ENCODE measurements at regions not wholly inside any gene's neighbourhood (a gene's known extent, or its start where the extent isn't known, plus 50 kb on each side); places are given as distances from the start of the nearest gene placed in this dataset.

GRCh38 chr2:3009483-3009882 is 368.1 kb downstream of the EIPR1 start:
- no peak overlapping the region for H3K27ac ChIP-seq (ENCODE audit: low read length)
- no peak for DNase-seq (ENCODE audit: low read depth, low spot score)
- no peaks in the 10 kb centered on the region for H3K36me3 ChIP-seq (ENCODE audit: control insufficient read depth, insufficient read depth, low read length)
- H3K9me3 ChIP-seq (ENCODE audit: control insufficient read depth, insufficient read depth, low read length) = no peaks in the 10 kb centered on the region
- H3K27me3 ChIP-seq (ENCODE audit: control insufficient read depth, insufficient read depth, low read length) = no peaks in the 10 kb centered on the region
- no peak overlapping the region for H3K4me3 ChIP-seq (ENCODE audit: low read length)
- WGBS (ENCODE audit: insufficient coverage, insufficient read length) = 100% methylated on average over 2 of the region's 7 CpGs
- H3K4me1 ChIP-seq (ENCODE audit: control insufficient read depth, insufficient read depth, low read length) = no peaks in the 10 kb centered on the region

GRCh38 chr2:3009005-3009404 is 368.6 kb downstream of the EIPR1 start:
- Histone ChIP-seq H3K4me3 (ENCODE audit: low read length) (no peak overlapping the region), H3K27me3 (ENCODE audit: control insufficient read depth, insufficient read depth, low read length) (no peaks in the 10 kb centered on the region), H3K36me3 (ENCODE audit: control insufficient read depth, insufficient read depth, low read length) (no peaks in the 10 kb centered on the region), H3K4me1 (ENCODE audit: control insufficient read depth, insufficient read depth, low read length) (no peaks in the 10 kb centered on the region), H3K9me3 (ENCODE audit: control insufficient read depth, insufficient read depth, low read length) (no peaks in the 10 kb centered on the region), H3K27ac (ENCODE audit: low read length) (no peak overlapping the region)
- no peak for DNase-seq (ENCODE audit: low read depth, low spot score)
- WGBS (ENCODE audit: insufficient coverage, insufficient read length) = no CpG with 5 or more reads among the region's 8 CpGs

- Histone ChIP-seq H3K4me1 (ENCODE audit: control insufficient read depth, insufficient read depth, low read length) (no peaks in the 10 kb centered on the region), H3K36me3 (ENCODE audit: control insufficient read depth, insufficient read depth, low read length) (no peaks in the 10 kb centered on the region), H3K4me3 (ENCODE audit: low read length) (no peak overlapping the region), H3K27me3 (ENCODE audit: control insufficient read depth, insufficient read depth, low read length) (no peaks in the 10 kb centered on the region), H3K9me3 (ENCODE audit: control insufficient read depth, insufficient read depth, low read length) (no peaks in the 10 kb centered on the region), H3K27ac (ENCODE audit: low read length) (no peak overlapping the region)
- no peak for DNase-seq (ENCODE audit: low read depth, low spot score)
- no CpG with 5 or more reads among the region's 4 CpGs for WGBS (ENCODE audit: insufficient coverage, insufficient read length)
Observed at GRCh38 chr2:3008561-3008960, 369.1 kb downstream of the EIPR1 start.

GRCh38 chr2:3007135-3007534 is 370.5 kb downstream of the EIPR1 start:
- no CpG with 5 or more reads among the region's 6 CpGs for WGBS (ENCODE audit: insufficient coverage, insufficient read length)
- H3K27me3 ChIP-seq (ENCODE audit: control insufficient read depth, insufficient read depth, low read length) = no peaks in the 10 kb centered on the region

GRCh38 chr2:3005859-3006501 is 371.6 kb downstream of the EIPR1 start:
- Histone ChIP-seq H3K4me3 (ENCODE audit: low read length) (no peak overlapping the region), H3K36me3 (ENCODE audit: control insufficient read depth, insufficient read depth, low read length) (no peaks in the 10 kb centered on the region), H3K27me3 (ENCODE audit: control insufficient read depth, insufficient read depth, low read length) (no peaks in the 10 kb centered on the region), H3K4me1 (ENCODE audit: control insufficient read depth, insufficient read depth, low read length) (no peaks in the 10 kb centered on the region), H3K27ac (ENCODE audit: low read length) (no peak overlapping the region), H3K9me3 (ENCODE audit: control insufficient read depth, insufficient read depth, low read length) (no peaks in the 10 kb centered on the region)
- no peak for DNase-seq (ENCODE audit: low read depth, low spot score)
- WGBS (ENCODE audit: insufficient coverage, insufficient read length) = no CpG with 5 or more reads among the region's 12 CpGs

More at GRCh38 chr2:3007135-3007534, 370.5 kb downstream of the EIPR1 start:
- no peaks in the 10 kb centered on the region for H3K36me3 ChIP-seq (ENCODE audit: control insufficient read depth, insufficient read depth, low read length)
- no peak overlapping the region for H3K27ac ChIP-seq (ENCODE audit: low read length)
- DNase-seq (ENCODE audit: low read depth, low spot score) = no peak
- no peak overlapping the region for H3K4me3 ChIP-seq (ENCODE audit: low read length)
- H3K9me3 ChIP-seq (ENCODE audit: control insufficient read depth, insufficient read depth, low read length) = no peaks in the 10 kb centered on the region
- no peaks in the 10 kb centered on the region for H3K4me1 ChIP-seq (ENCODE audit: control insufficient read depth, insufficient read depth, low read length)

- Histone ChIP-seq H3K27ac (ENCODE audit: low read length) (no peak overlapping the region), H3K27me3 (ENCODE audit: control insufficient read depth, insufficient read depth, low read length) (no peaks in the 10 kb centered on the region), H3K9me3 (ENCODE audit: control insufficient read depth, insufficient read depth, low read length) (no peaks in the 10 kb centered on the region), H3K36me3 (ENCODE audit: control insufficient read depth, insufficient read depth, low read length) (no peaks in the 10 kb centered on the region), H3K4me3 (ENCODE audit: low read length) (no peak overlapping the region), H3K4me1 (ENCODE audit: control insufficient read depth, insufficient read depth, low read length) (no peaks in the 10 kb centered on the region)
- DNase-seq (ENCODE audit: low read depth, low spot score) = peak; percentile 4
- WGBS (ENCODE audit: insufficient coverage, insufficient read length) = no CpG with 5 or more reads among the region's 18 CpGs
Observed at GRCh38 chr2:3001615-3002560, 375.7 kb downstream of the EIPR1 start.

- H3K4me3 ChIP-seq (ENCODE audit: low read length) = no peak overlapping the region
- H3K36me3 ChIP-seq (ENCODE audit: control insufficient read depth, insufficient read depth, low read length) = no peaks in the 10 kb centered on the region
- H3K27me3 ChIP-seq (ENCODE audit: control insufficient read depth, insufficient read depth, low read length) = no peaks in the 10 kb centered on the region
- no CpG with 5 or more reads among the region's 6 CpGs for WGBS (ENCODE audit: insufficient coverage, insufficient read length)
- H3K4me1 ChIP-seq (ENCODE audit: control insufficient read depth, insufficient read depth, low read length) = no peaks in the 10 kb centered on the region
- DNase-seq (ENCODE audit: low read depth, low spot score) = no peak
- H3K9me3 ChIP-seq (ENCODE audit: control insufficient read depth, insufficient read depth, low read length) = no peaks in the 10 kb centered on the region
- no peak overlapping the region for H3K27ac ChIP-seq (ENCODE audit: low read length)
Observed at GRCh38 chr2:3000968-3001367, 376.6 kb downstream of the EIPR1 start.

GRCh38 chr2:3000125-3000524 is 377.5 kb downstream of the EIPR1 start:
- Histone ChIP-seq H3K27me3 (ENCODE audit: control insufficient read depth, insufficient read depth, low read length) (no peaks in the 10 kb centered on the region), H3K36me3 (ENCODE audit: control insufficient read depth, insufficient read depth, low read length) (no peaks in the 10 kb centered on the region), H3K4me1 (ENCODE audit: control insufficient read depth, insufficient read depth, low read length) (no peaks in the 10 kb centered on the region), H3K4me3 (ENCODE audit: low read length) (no peak overlapping the region), H3K9me3 (ENCODE audit: control insufficient read depth, insufficient read depth, low read length) (no peaks in the 10 kb centered on the region), H3K27ac (ENCODE audit: low read length) (no peak overlapping the region)
- no CpG with 5 or more reads among the region's 8 CpGs for WGBS (ENCODE audit: insufficient coverage, insufficient read length)
- DNase-seq (ENCODE audit: low read depth, low spot score) = no peak

- WGBS (ENCODE audit: insufficient coverage, insufficient read length) = no CpG with 5 or more reads among the region's 9 CpGs
- DNase-seq (ENCODE audit: low read depth, low spot score) = no peak
- no peaks in the 10 kb centered on the region for H3K36me3 ChIP-seq (ENCODE audit: control insufficient read depth, insufficient read depth, low read length)
- no peaks in the 10 kb centered on the region for H3K4me1 ChIP-seq (ENCODE audit: control insufficient read depth, insufficient read depth, low read length)
- no peaks in the 10 kb centered on the region for H3K27me3 ChIP-seq (ENCODE audit: control insufficient read depth, insufficient read depth, low read length)
- H3K9me3 ChIP-seq (ENCODE audit: control insufficient read depth, insufficient read depth, low read length) = no peaks in the 10 kb centered on the region
- no peak overlapping the region for H3K27ac ChIP-seq (ENCODE audit: low read length)
- no peak overlapping the region for H3K4me3 ChIP-seq (ENCODE audit: low read length)
Observed at GRCh38 chr2:2998971-2999370, 378.6 kb downstream of the EIPR1 start.

GRCh38 chr2:2993172-2993692 is 384.4 kb downstream of the EIPR1 start:
- WGBS (ENCODE audit: insufficient coverage, insufficient read length) = no CpG with 5 or more reads among the region's 9 CpGs
- no peaks in the 10 kb centered on the region for H3K9me3 ChIP-seq (ENCODE audit: control insufficient read depth, insufficient read depth, low read length)

More at GRCh38 chr2:2993172-2993692, 384.4 kb downstream of the EIPR1 start:
- no peaks in the 10 kb centered on the region for H3K36me3 ChIP-seq (ENCODE audit: control insufficient read depth, insufficient read depth, low read length)
- H3K4me3 ChIP-seq (ENCODE audit: low read length) = no peak overlapping the region
- H3K27ac ChIP-seq (ENCODE audit: low read length) = no peak overlapping the region
- no peaks in the 10 kb centered on the region for H3K4me1 ChIP-seq (ENCODE audit: control insufficient read depth, insufficient read depth, low read length)
- DNase-seq (ENCODE audit: low read depth, low spot score) = no peak
- no peaks in the 10 kb centered on the region for H3K27me3 ChIP-seq (ENCODE audit: control insufficient read depth, insufficient read depth, low read length)

Measured in iPS DF 6.9 (cell line).